Astrocyte of the cerebellum (primary cell): ENCODE measurements at regions not wholly inside any gene's neighbourhood (a gene's known extent, or its start where the extent isn't known, plus 50 kb on each side); places are given as distances from the start of the nearest gene placed in this dataset.
"Not testable (repeated sequence)": the region's sequence is repeated elsewhere in the genome, so short reads cannot be mapped to it uniquely, and the experiment has no call there.

Experiments used
- DNase-seq: peaks from one replicate; pipeline ENCODE4 v3.0.0-alpha.2; 2011; ENCODE audit warnings: low read depth
- H3K4me3 ChIP-seq: 2 replicates; pipeline ENCODE4 v1.5.1; 2011; ENCODE audit warnings: mild to moderate bottlenecking, low read depth, low read length, moderate library complexity
- CTCF ChIP-seq: IDR thresholded peaks from 2 replicates; pipeline ENCODE4 v1.5.1; 2012; ENCODE audit warnings: low read length, low read depth, moderate library complexity, mild to moderate bottlenecking; ENCODE audit errors: missing control alignments
- in situ Hi-C: cut with HindIII; loops from 2 replicates; pipeline ENCODE4 v1.10.0; 2017; ENCODE audit warnings: low sequenced_read_pairs

GRCh38 chr15:24316326-24316725 is 359.2 kb upstream of the NPAP1 start:
- DNase-seq, in situ Hi-C loops, H3K4me3 ChIP-seq: not testable (repeated sequence)

- in situ Hi-C loops, result no loop called here
- no peak overlapping the region for H3K4me3 ChIP-seq
- DNase-seq, result no peak
- no peak for TF ChIP-seq CTCF
Measured at GRCh38 chr15:24318981-24319380, 356.6 kb upstream of the NPAP1 start.

- H3K4me3 ChIP-seq, in situ Hi-C loops, DNase-seq: not testable (repeated sequence)
Measured at GRCh38 chr15:24324096-24324495, 351.5 kb upstream of the NPAP1 start.

GRCh38 chr15:24326513-24326912 is 349.1 kb upstream of the NPAP1 start:
- in situ Hi-C loops, H3K4me3 ChIP-seq: not testable (repeated sequence)
- DNase-seq, result peak; percentile 8

- H3K4me3 ChIP-seq, in situ Hi-C loops: not testable (repeated sequence)
Measured at GRCh38 chr15:24331964-24332363, 343.6 kb upstream of the NPAP1 start.

GRCh38 chr15:24341876-24342275 is 333.7 kb upstream of the NPAP1 start:
- in situ Hi-C loops, DNase-seq, H3K4me3 ChIP-seq: not testable (repeated sequence)

More at GRCh38 chr15:24331964-24332363, 343.6 kb upstream of the NPAP1 start:
- not testable (repeated sequence) for DNase-seq

- in situ Hi-C loops, H3K4me3 ChIP-seq, DNase-seq: not testable (repeated sequence)
Measured at GRCh38 chr15:24352777-24353176, 322.8 kb upstream of the NPAP1 start.

GRCh38 chr15:24381103-24381502 is 294.5 kb upstream of the NPAP1 start:
- DNase-seq, in situ Hi-C loops, H3K4me3 ChIP-seq: not testable (repeated sequence)

GRCh38 chr15:24385258-24385657 is 290.3 kb upstream of the NPAP1 start:
- in situ Hi-C loops, H3K4me3 ChIP-seq, DNase-seq: not testable (repeated sequence)

GRCh38 chr15:24394303-24394702 is 281.3 kb upstream of the NPAP1 start:
- DNase-seq, result no peak
- no peak overlapping the region for H3K4me3 ChIP-seq
- TF ChIP-seq CTCF, result no peak
- in situ Hi-C loops, result no loop called here

GRCh38 chr15:24412649-24413048 is 262.9 kb upstream of the NPAP1 start:
- in situ Hi-C loops, DNase-seq: not testable (repeated sequence)

GRCh38 chr15:24426286-24427054 is 249.1 kb upstream of the NPAP1 start:
- DNase-seq, in situ Hi-C loops, H3K4me3 ChIP-seq: not testable (repeated sequence)

More at GRCh38 chr15:24412649-24413048, 262.9 kb upstream of the NPAP1 start:
- H3K4me3 ChIP-seq, result not testable (repeated sequence)

- DNase-seq, H3K4me3 ChIP-seq, in situ Hi-C loops: not testable (repeated sequence)
Measured at GRCh38 chr15:24427055-24427400, 248.5 kb upstream of the NPAP1 start.

GRCh38 chr15:24435075-24435820 is 240.3 kb upstream of the NPAP1 start:
- DNase-seq, in situ Hi-C loops, H3K4me3 ChIP-seq: not testable (repeated sequence)

- DNase-seq, in situ Hi-C loops, H3K4me3 ChIP-seq: not testable (repeated sequence)
Measured at GRCh38 chr15:24437270-24437669, 238.3 kb upstream of the NPAP1 start.

GRCh38 chr15:24437735-24438134 is 237.8 kb upstream of the NPAP1 start:
- in situ Hi-C loops, H3K4me3 ChIP-seq, DNase-seq: not testable (repeated sequence)
